Osteocyte (in vitro differentiated cells): ENCODE measurements at regions not wholly inside any gene's neighbourhood (a gene's known extent, or its start where the extent isn't known, plus 50 kb on each side); places are given as distances from the start of the nearest gene placed in this dataset.

Experiments used
- DNase-seq: peaks from one replicate; pipeline ENCODE4 v3.0.0; 2021; ENCODE audit warnings: mixed read lengths; ENCODE audit not compliant: unreplicated experiment; ENCODE audit errors: extremely low spot score
- H3K27ac Mint-ChIP-seq: one replicate; pipeline ENCODE4 v1.8.0; 2021; ENCODE audit warnings: mild to moderate bottlenecking, mixed read lengths; ENCODE audit not compliant: unreplicated experiment
- H3K27me3 Mint-ChIP-seq: one replicate; pipeline ENCODE4 v1.8.0; 2021; ENCODE audit warnings: mixed read lengths; ENCODE audit not compliant: unreplicated experiment
- H3K36me3 Mint-ChIP-seq: one replicate; pipeline ENCODE4 v1.8.0; 2021; ENCODE audit warnings: mixed read lengths; ENCODE audit not compliant: unreplicated experiment
- H3K4me1 Mint-ChIP-seq: one replicate; pipeline ENCODE4 v1.8.0; 2021; ENCODE audit warnings: mixed read lengths; ENCODE audit not compliant: unreplicated experiment
- H3K4me3 Mint-ChIP-seq: one replicate; pipeline ENCODE4 v1.8.0; 2021; ENCODE audit warnings: mild to moderate bottlenecking, moderate library complexity, mixed read lengths; ENCODE audit not compliant: unreplicated experiment
- H3K9me3 Mint-ChIP-seq: one replicate; pipeline ENCODE4 v1.8.0; 2021; ENCODE audit warnings: mixed read lengths; ENCODE audit not compliant: unreplicated experiment
- CTCF ChIP-seq: fragments of 200-600 bp; sonication (generic); IDR thresholded peaks from 2 replicates; pipeline ENCODE4 v1.5.0; 2021; ENCODE audit warnings: antibody characterized with exemption, mild to moderate bottlenecking, moderate library complexity

- Mint-ChIP-seq H3K27ac (no peak overlapping the region), H3K4me1 (no peaks in the 10 kb centered on the region), H3K4me3 (no peak overlapping the region), H3K9me3 (peaks cover 22% of the 10 kb centered on the region), H3K27me3 (no peaks in the 10 kb centered on the region), H3K36me3 (no peaks in the 10 kb centered on the region)
- no peak for TF ChIP-seq CTCF
- DNase-seq = no peak
Observed at GRCh38 chr9:8095672-8096086, 296.1 kb upstream of the DMAC1 start.

- no peaks in the 10 kb centered on the region for H3K27me3 Mint-ChIP-seq
- DNase-seq = no peak
- H3K9me3 Mint-ChIP-seq = peaks cover 4% of the 10 kb centered on the region
- no peak for TF ChIP-seq CTCF
- H3K27ac Mint-ChIP-seq = no peak overlapping the region
- H3K4me3 Mint-ChIP-seq = no peak overlapping the region
- H3K36me3 Mint-ChIP-seq = no peaks in the 10 kb centered on the region
- H3K4me1 Mint-ChIP-seq = no peaks in the 10 kb centered on the region
Observed at GRCh38 chr9:8088477-8088876, 288.9 kb upstream of the DMAC1 start.

GRCh38 chr9:8085986-8086385 lies 286.4 kb upstream of the DMAC1 start:
- Mint-ChIP-seq H3K27me3 (no peaks in the 10 kb centered on the region), H3K4me1 (no peaks in the 10 kb centered on the region), H3K9me3 (peaks cover 9% of the 10 kb centered on the region), H3K36me3 (no peaks in the 10 kb centered on the region), H3K27ac (no peak overlapping the region), H3K4me3 (no peak overlapping the region)
- no peak for TF ChIP-seq CTCF
- no peak for DNase-seq

GRCh38 chr9:8078641-8079140 lies 279.1 kb upstream of the DMAC1 start:
- no peak for TF ChIP-seq CTCF
- no peak overlapping the region for H3K27ac Mint-ChIP-seq
- no peaks in the 10 kb centered on the region for H3K4me1 Mint-ChIP-seq
- no peaks in the 10 kb centered on the region for H3K36me3 Mint-ChIP-seq
- H3K27me3 Mint-ChIP-seq = no peaks in the 10 kb centered on the region
- H3K4me3 Mint-ChIP-seq = no peak overlapping the region
- no peak for DNase-seq
- peaks cover 21% of the 10 kb centered on the region for H3K9me3 Mint-ChIP-seq

- no peaks in the 10 kb centered on the region for H3K36me3 Mint-ChIP-seq
- no peak for TF ChIP-seq CTCF
- no peak for DNase-seq
- H3K27me3 Mint-ChIP-seq = no peaks in the 10 kb centered on the region
- H3K27ac Mint-ChIP-seq = no peak overlapping the region
- peaks cover 16% of the 10 kb centered on the region for H3K9me3 Mint-ChIP-seq
- no peaks in the 10 kb centered on the region for H3K4me1 Mint-ChIP-seq
- H3K4me3 Mint-ChIP-seq = no peak overlapping the region
Observed at GRCh38 chr9:8074713-8075286, 275.2 kb upstream of the DMAC1 start.
